HUES48 (cell line): ENCODE measurements at regions not wholly inside any gene's neighbourhood (a gene's known extent, or its start where the extent isn't known, plus 50 kb on each side); places are given as distances from the start of the nearest gene placed in this dataset.

ENCODE experiments used
- H3K27ac ChIP-seq: one replicate; pipeline ENCODE4 v1.7.0; 2013; ENCODE audit warnings: low read depth, low read length, inconsistent platforms
- H3K27me3 ChIP-seq: 2 replicates; pipeline ENCODE4 v1.6.1; 2013; ENCODE audit warnings: mild to moderate bottlenecking, low read length; ENCODE audit not compliant: control insufficient read depth, insufficient read depth
- H3K36me3 ChIP-seq: 2 replicates; pipeline ENCODE4 v1.6.1; 2013; ENCODE audit warnings: low read length; ENCODE audit not compliant: control insufficient read depth, insufficient read depth
- H3K4me1 ChIP-seq: 2 replicates; pipeline ENCODE4 v1.6.1; 2013; ENCODE audit warnings: mild to moderate bottlenecking, low read length; ENCODE audit not compliant: control insufficient read depth, insufficient read depth
- H3K4me3 ChIP-seq: 2 replicates; pipeline ENCODE4 v1.5.1; 2013; ENCODE audit warnings: mild to moderate bottlenecking, low read depth, low read length
- H3K9ac ChIP-seq: 2 replicates; pipeline ENCODE4 v1.6.1; 2013; ENCODE audit warnings: mild to moderate bottlenecking, low read depth, low read length, moderate library complexity
- H3K9me3 ChIP-seq: 2 replicates; pipeline ENCODE4 v1.6.1; 2013; ENCODE audit warnings: low read length; ENCODE audit not compliant: control insufficient read depth, insufficient read depth

DNA sequence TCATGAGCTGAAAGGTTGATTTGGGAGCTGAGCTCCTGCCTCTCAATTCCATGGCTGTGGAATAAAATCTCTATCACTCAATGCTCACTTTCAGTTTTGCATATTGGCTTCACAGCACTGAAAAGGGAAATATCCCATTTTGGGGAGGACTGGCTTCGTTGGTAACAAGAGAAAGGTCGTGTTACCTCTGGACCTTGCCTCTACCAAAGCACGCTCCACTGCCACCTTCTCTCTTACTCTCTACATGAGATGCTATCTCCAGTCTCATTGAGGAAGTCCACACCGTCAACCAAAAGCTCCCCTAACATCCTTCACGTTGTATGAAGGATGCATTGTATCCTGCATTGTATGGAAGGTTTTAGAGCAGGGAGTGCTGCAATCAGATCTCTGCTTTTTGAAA is 195.0 kb upstream of the LDB2 start:
- Histone ChIP-seq H3K36me3 (no peaks in the 10 kb centered on the region), H3K9me3 (no peaks in the 10 kb centered on the region), H3K9ac (no peak overlapping the region), H3K27me3 (no peaks in the 10 kb centered on the region), H3K27ac (no peak overlapping the region), H3K4me3 (no peak overlapping the region), H3K4me1 (peaks cover 15% of the 10 kb centered on the region)

DNA sequence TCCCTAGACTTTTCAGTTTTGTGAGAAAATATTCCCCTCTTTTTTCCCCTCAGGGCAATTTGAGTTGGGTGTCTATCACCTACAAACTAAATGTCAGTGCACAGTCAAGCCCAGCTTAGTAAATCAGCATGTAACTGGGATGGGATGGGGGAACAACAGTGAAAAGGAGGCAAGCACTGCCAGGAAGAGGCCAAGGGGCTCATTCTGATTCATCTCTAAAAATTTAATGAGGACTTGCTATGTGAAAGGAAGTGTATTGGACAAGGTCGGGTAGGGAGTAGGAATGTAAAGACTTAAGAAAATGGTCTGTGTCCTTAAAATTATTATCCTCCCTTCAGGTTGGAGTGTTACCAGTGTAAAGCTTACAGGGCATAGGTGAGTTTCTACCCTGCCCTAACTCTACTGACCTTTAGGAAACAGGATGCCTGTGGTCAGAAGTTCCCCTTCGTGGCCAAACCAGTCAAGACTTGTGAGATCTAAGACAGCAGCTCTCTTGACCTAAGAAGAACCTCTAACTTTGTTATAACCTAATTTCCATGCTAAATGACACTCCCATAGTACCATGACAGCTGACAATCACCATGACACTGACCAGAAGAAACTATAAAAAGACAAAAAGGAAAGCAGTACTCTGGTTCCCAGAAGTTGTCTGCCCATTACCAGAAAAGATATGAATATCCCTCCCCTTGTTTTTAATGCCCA is 194.4 kb upstream of the LDB2 start:
- Histone ChIP-seq H3K27me3 (no peaks in the 10 kb centered on the region), H3K4me1 (peaks cover 15% of the 10 kb centered on the region), H3K36me3 (no peaks in the 10 kb centered on the region), H3K4me3 (no peak overlapping the region), H3K9ac (no peak overlapping the region), H3K9me3 (no peaks in the 10 kb centered on the region), H3K27ac (no peak overlapping the region)

DNA sequence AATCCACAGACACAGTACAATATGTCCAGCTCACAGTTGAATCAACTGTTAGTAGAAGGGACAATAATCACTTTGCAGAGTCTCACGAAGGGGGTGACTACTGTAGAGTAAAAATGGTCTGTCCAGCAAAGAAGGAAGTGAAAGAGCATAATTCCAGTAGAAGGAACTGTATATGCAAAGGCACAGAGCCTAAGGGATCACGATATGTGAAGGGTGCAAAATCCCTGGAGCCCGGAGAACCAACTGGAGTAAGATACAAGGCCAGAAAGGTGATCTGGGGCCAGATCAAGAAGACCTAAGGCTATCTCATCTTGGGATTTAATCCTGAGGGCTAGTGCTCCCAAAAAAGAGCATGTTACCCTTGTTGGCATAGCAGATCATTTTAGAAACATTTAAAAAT is 192.7 kb upstream of the LDB2 start:
- Histone ChIP-seq H3K36me3 (no peaks in the 10 kb centered on the region), H3K9ac (no peak overlapping the region), H3K4me1 (peaks cover 3% of the 10 kb centered on the region; the same call in 1 of the 2 replicates), H3K27me3 (no peaks in the 10 kb centered on the region), H3K27ac (no peak overlapping the region), H3K9me3 (no peaks in the 10 kb centered on the region), H3K4me3 (no peak overlapping the region)

DNA sequence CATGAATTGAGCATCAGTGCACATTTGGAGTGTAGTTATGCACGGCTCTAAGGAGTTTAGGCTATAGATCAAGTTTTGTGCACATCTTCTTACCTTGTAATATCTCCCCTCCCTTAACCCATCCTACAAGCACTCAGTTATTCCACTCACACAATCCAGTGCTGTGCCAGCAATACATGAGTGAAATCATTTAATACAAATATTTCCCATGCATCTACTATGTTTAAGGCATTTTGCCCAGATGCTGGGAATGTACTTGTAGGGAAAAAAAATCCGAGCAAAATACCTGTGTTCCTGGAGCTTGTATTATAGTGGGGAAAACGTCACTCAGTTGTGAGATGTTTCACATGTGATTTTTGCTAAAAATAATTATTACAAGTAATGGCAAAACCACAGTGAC is 191.6 kb upstream of the LDB2 start:
- Histone ChIP-seq H3K36me3 (no peaks in the 10 kb centered on the region), H3K4me3 (no peak overlapping the region), H3K9ac (no peak overlapping the region), H3K9me3 (no peaks in the 10 kb centered on the region), H3K4me1 (no peaks in the 10 kb centered on the region), H3K27me3 (no peaks in the 10 kb centered on the region), H3K27ac (no peak overlapping the region)

DNA sequence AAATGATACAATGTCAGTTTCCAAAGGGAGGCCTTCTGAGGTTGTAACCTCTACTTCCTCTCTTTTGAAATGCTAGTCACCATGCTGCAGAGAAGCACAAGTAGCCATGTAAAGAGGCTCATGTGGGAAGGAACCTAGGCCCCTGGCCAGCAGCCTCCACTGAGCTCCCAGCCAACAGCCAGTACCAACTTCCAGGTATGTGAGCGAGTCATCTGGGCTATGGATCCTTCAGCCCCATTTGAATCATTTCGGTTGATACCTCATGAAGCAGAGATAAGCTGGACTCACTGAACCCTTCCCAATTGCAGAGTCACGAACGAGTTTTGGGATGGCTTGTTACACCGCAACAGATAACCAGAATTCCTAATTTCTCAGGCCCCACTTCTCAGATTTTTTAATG is 187.0 kb upstream of the LDB2 start:
- H3K36me3 ChIP-seq: no peaks in the 10 kb centered on the region
- H3K4me3 ChIP-seq: no peak overlapping the region
- no peak overlapping the region for H3K27ac ChIP-seq
- H3K27me3 ChIP-seq: no peaks in the 10 kb centered on the region
- H3K9ac ChIP-seq: no peak overlapping the region
- no peaks in the 10 kb centered on the region for H3K9me3 ChIP-seq
- no peaks in the 10 kb centered on the region for H3K4me1 ChIP-seq

DNA sequence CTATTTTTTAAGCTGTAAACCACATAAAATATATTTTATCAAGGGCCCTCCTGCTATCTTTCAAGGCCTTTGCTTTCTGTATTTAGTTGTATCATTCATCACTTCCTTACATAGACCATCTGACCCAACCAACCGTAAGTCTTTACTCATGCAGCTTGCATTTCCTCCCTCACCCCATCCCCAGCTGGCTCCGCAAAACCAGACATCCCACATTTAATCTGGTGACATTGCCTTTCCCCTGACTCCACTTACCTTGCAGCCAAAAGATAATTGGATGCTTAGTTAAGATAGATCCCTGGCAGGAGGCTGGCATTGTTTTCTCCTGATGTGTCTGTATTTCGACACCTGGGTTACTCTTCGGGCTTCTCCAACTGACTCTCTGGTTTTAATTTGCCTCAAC is 183.7 kb upstream of the LDB2 start:
- Histone ChIP-seq H3K27ac (no peak overlapping the region), H3K9me3 (no peaks in the 10 kb centered on the region), H3K4me3 (no peak overlapping the region), H3K27me3 (no peaks in the 10 kb centered on the region), H3K36me3 (no peaks in the 10 kb centered on the region), H3K4me1 (no peaks in the 10 kb centered on the region), H3K9ac (no peak overlapping the region)

DNA sequence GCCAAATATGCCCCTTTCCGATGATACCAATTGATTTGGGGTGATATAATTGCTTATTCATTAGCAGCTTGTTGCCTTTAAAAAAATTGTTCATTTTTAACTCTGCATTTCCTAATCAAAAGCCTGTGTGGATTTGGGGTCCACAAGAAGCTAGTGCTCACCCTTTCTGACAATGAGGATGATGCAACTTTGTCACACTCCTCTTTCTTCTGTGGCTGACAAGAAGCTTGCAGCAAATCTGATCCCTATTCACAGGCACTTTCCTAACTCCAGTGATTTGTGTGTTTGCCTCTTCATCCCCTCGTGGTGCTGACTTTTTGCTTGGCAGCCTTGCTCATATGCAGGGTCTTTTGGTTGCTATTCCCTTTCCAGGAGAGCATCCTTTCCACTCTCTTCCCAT is 182.7 kb upstream of the LDB2 start:
- Histone ChIP-seq H3K9ac (no peak overlapping the region), H3K9me3 (no peaks in the 10 kb centered on the region), H3K4me3 (no peak overlapping the region), H3K36me3 (no peaks in the 10 kb centered on the region), H3K4me1 (no peaks in the 10 kb centered on the region), H3K27me3 (no peaks in the 10 kb centered on the region), H3K27ac (no peak overlapping the region)

DNA sequence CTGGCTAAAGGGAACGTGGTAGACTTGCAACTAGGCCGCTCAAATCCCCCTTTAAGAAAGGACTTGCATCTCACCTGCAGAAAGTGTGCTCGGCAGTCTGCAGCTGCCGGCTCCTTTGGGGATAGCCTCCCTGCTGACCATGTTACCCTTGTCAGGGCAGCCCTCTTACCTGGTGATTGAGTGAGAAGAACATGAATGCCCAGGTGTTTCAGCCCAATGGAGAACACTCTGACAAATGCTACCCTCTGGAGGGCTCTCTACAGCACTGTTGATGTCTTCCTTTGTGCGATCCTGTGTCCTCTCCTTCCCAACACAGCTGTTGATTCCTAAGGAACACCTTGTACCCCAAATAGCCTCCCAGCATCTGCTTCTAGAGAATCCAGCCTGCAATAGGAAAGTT is 178.7 kb upstream of the LDB2 start:
- Histone ChIP-seq H3K9ac (no peak overlapping the region), H3K36me3 (no peaks in the 10 kb centered on the region), H3K27ac (no peak overlapping the region), H3K4me1 (no peaks in the 10 kb centered on the region), H3K9me3 (no peaks in the 10 kb centered on the region), H3K4me3 (no peak overlapping the region), H3K27me3 (no peaks in the 10 kb centered on the region)

DNA sequence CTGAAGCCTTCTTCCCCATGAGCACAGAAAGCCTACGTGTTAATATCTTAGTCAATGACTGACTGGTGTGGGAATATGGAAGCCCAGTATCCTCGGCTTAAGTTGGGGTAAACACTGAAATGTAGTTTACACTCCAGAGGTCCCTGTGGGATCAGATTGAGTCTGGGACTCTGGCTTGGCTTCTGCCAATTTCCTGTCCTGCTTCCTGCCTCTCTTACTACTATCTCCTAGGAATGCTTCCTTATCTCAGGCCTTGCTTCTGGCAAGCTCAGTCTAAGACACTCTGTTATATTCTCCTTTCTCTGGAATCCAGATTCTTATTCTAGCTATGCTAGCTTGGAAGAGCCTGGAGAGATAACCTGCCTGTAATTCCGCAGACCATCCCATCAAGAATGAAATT is 174.0 kb upstream of the LDB2 start:
- Histone ChIP-seq H3K36me3 (no peaks in the 10 kb centered on the region), H3K4me1 (no peaks in the 10 kb centered on the region), H3K27me3 (0 out of 2 replicates have a peak, but pooled peaks cover 2% of the 10 kb centered on the region), H3K9ac (no peak overlapping the region), H3K27ac (no peak overlapping the region), H3K4me3 (no peak overlapping the region), H3K9me3 (no peaks in the 10 kb centered on the region)

DNA sequence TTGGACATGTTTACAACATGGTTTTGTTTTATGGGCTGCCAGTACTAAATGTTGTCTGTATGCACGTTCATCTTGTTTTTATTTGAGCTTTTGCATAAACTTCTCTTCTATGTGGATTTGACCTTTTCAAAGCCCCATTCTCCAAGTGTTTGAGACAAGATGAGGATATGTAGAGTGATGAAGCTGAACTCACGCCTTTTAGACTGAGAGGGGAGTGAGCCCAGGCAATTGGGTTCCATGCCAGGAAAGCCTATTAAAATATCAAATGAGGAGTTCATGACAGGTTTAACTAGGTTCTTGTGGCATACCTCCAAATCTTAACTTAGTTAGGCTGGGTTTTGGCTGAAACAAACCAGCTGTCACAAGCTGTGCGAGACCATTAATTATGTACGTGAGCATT is 170.4 kb upstream of the LDB2 start:
- 0 out of 2 replicates have a peak, but pooled peaks cover 2% of the 10 kb centered on the region for H3K27me3 ChIP-seq
- H3K27ac ChIP-seq: no peak overlapping the region
- H3K36me3 ChIP-seq: no peaks in the 10 kb centered on the region
- no peaks in the 10 kb centered on the region for H3K9me3 ChIP-seq
- H3K4me1 ChIP-seq: no peaks in the 10 kb centered on the region
- H3K4me3 ChIP-seq: no peak overlapping the region
- H3K9ac ChIP-seq: no peak overlapping the region

DNA sequence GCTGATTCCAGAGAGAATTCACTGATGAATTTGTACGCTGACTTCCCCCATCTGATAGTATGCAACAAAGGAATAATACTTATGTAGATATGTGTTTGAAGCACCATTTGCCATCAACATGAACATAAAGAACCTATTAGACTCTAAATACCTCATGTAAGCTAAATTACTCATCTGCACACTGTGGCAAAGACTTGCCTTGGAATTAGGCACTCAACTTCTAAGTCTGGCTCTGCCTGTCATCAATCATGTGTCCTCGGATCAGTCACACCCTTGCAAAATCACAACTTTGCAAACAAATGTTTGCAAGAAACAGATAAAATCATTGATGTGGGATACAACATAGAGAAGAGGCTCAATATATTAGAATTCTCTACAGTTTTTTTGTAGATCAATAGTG is 169.9 kb upstream of the LDB2 start:
- no peaks in the 10 kb centered on the region for H3K4me1 ChIP-seq
- no peaks in the 10 kb centered on the region for H3K36me3 ChIP-seq
- no peak overlapping the region for H3K9ac ChIP-seq
- H3K27ac ChIP-seq: no peak overlapping the region
- 0 out of 2 replicates have a peak, but pooled peaks cover 2% of the 10 kb centered on the region for H3K27me3 ChIP-seq
- H3K4me3 ChIP-seq: no peak overlapping the region
- H3K9me3 ChIP-seq: no peaks in the 10 kb centered on the region
